ENCODE measurements at regions not wholly inside any gene's neighbourhood (a gene's known extent, or its start where the extent isn't known, plus 50 kb on each side); places are given as distances from the start of the nearest gene placed in this dataset.
A peak's percentile ranks its signal among the peaks of the same experiment; 100 is the strongest.

GRCh38 chr2:236712961-236713673 is 143.5 kb downstream of the ACKR3 start:
- no peak for DNase-seq (ENCODE audit: low spot score)
- no peak for ATAC-seq

GRCh38 chr2:236714080-236714479 is 144.5 kb downstream of the ACKR3 start:
- ATAC-seq: no peak
- no peak for DNase-seq (ENCODE audit: low spot score)

- DNase-seq (ENCODE audit: low spot score): no peak
- ATAC-seq: peak; percentile 32
These were observed 145.5 kb downstream of the ACKR3 start for GRCh38 chr2:236715077-236715476.

- ATAC-seq (peak; percentile 90), DNase-seq (ENCODE audit: low spot score) (peak; percentile 69)
These were observed 145.9 kb downstream of the ACKR3 start for GRCh38 chr2:236715491-236715961.

GRCh38 chr2:236717120-236717519 is 147.5 kb downstream of the ACKR3 start:
- ATAC-seq: no peak
- DNase-seq (ENCODE audit: low spot score): no peak

GRCh38 chr2:236717729-236718128 is 148.1 kb downstream of the ACKR3 start:
- no peak for ATAC-seq
- DNase-seq (ENCODE audit: low spot score): no peak

GRCh38 chr2:236718207-236718992 is 148.8 kb downstream of the ACKR3 start:
- DNase-seq (ENCODE audit: low spot score) (no peak), ATAC-seq (no peak)

GRCh38 chr2:236719192-236719635 is 149.6 kb downstream of the ACKR3 start:
- ATAC-seq (no peak), DNase-seq (ENCODE audit: low spot score) (no peak)

GRCh38 chr2:236720974-236721540 is 151.4 kb downstream of the ACKR3 start:
- DNase-seq (ENCODE audit: low spot score): no peak
- ATAC-seq: no peak

- ATAC-seq (no peak), DNase-seq (ENCODE audit: low spot score) (no peak)
These were observed 154.6 kb downstream of the ACKR3 start for GRCh38 chr2:236724200-236724599.

GRCh38 chr2:236726701-236727450 is 157.3 kb downstream of the ACKR3 start:
- ATAC-seq (no peak), DNase-seq (ENCODE audit: low spot score) (no peak)

- peak; percentile 77 for ATAC-seq
These were observed 159.5 kb downstream of the ACKR3 start for GRCh38 chr2:236728916-236729670.

GRCh38 chr2:236730393-236730792 is 160.8 kb downstream of the ACKR3 start:
- ATAC-seq: peak; percentile 81
- peak; percentile 88 for DNase-seq (ENCODE audit: low spot score)

More at GRCh38 chr2:236728916-236729670, 159.5 kb downstream of the ACKR3 start:
- DNase-seq (ENCODE audit: low spot score): peak; percentile 84

- DNase-seq (ENCODE audit: low spot score) (peak; percentile 88), ATAC-seq (peak; percentile 71)
These were observed 162.3 kb downstream of the ACKR3 start for GRCh38 chr2:236731767-236732580.

GRCh38 chr2:236733156-236733555 is 163.5 kb downstream of the ACKR3 start:
- DNase-seq (ENCODE audit: low spot score): no peak
- no peak for ATAC-seq

GRCh38 chr2:236735825-236736238 is 166.2 kb downstream of the ACKR3 start:
- ATAC-seq: peak; percentile 74
- peak; percentile 88 for DNase-seq (ENCODE audit: low spot score)

GRCh38 chr2:236738030-236738429 is 168.4 kb downstream of the ACKR3 start:
- DNase-seq (ENCODE audit: low spot score) (no peak), ATAC-seq (no peak)

- ATAC-seq (no peak), DNase-seq (ENCODE audit: low spot score) (no peak)
These were observed 169.3 kb downstream of the ACKR3 start for GRCh38 chr2:236738896-236739295.

- ATAC-seq: no peak
These were observed 170.0 kb downstream of the ACKR3 start for GRCh38 chr2:236739663-236740062.

More at GRCh38 chr2:236739663-236740062, 170.0 kb downstream of the ACKR3 start:
- DNase-seq (ENCODE audit: low spot score): no peak

All from left lobe of liver (tissue), 2 donors.